ENCODE measurements at regions not wholly inside any gene's neighbourhood (a gene's known extent, or its start where the extent isn't known, plus 50 kb on each side); places are given as distances from the start of the nearest gene placed in this dataset.

- no peak for DNase-seq
Measured at GRCh38 chr15:79230766-79231165, 51.8 kb upstream of the ANKRD34C start.

GRCh38 chr15:79222808-79223207 lies 59.7 kb upstream of the ANKRD34C start:
- DNase-seq: no peak

GRCh38 chr15:79221696-79222095 lies 60.8 kb upstream of the ANKRD34C start:
- DNase-seq: peak; percentile 3

GRCh38 chr15:79219393-79220056 lies 63.0 kb upstream of the ANKRD34C start:
- no peak for DNase-seq

GRCh38 chr15:79218588-79219200 lies 63.8 kb upstream of the ANKRD34C start:
- no peak for DNase-seq

- DNase-seq: no peak
Measured at GRCh38 chr15:79213650-79214049, 68.9 kb upstream of the ANKRD34C start.

- no peak for DNase-seq
Measured at GRCh38 chr15:79212589-79213157, 69.8 kb upstream of the ANKRD34C start.

- DNase-seq: no peak
Measured at GRCh38 chr15:79211481-79211880, 71.0 kb upstream of the ANKRD34C start.

GRCh38 chr15:79209690-79210089 lies 72.8 kb upstream of the ANKRD34C start:
- DNase-seq: no peak

- no peak for DNase-seq
Measured at GRCh38 chr15:79209116-79209515, 73.4 kb upstream of the ANKRD34C start.

GRCh38 chr15:79208179-79208578 lies 74.3 kb upstream of the ANKRD34C start:
- DNase-seq: no peak

GRCh38 chr15:79206940-79207339 lies 75.6 kb upstream of the ANKRD34C start:
- no peak for DNase-seq

GRCh38 chr15:79204886-79205675 lies 77.4 kb upstream of the ANKRD34C start:
- no peak for DNase-seq

- no peak for DNase-seq
Measured at GRCh38 chr15:79198461-79198860, 84.1 kb upstream of the ANKRD34C start.

- DNase-seq: no peak
Measured at GRCh38 chr15:79197285-79197684, 85.2 kb upstream of the ANKRD34C start.

GRCh38 chr15:79195802-79196201 lies 86.7 kb upstream of the ANKRD34C start:
- DNase-seq: no peak

- no peak for DNase-seq
Measured at GRCh38 chr15:79195239-79195638, 87.3 kb upstream of the ANKRD34C start.

- no peak for DNase-seq
Measured at GRCh38 chr15:79194386-79194785, 88.1 kb upstream of the ANKRD34C start.

GRCh38 chr15:79193549-79193948 lies 89.0 kb upstream of the ANKRD34C start:
- no peak for DNase-seq

GRCh38 chr15:79193103-79193502 lies 89.4 kb upstream of the ANKRD34C start:
- DNase-seq: no peak

- peak; percentile 48 for DNase-seq
Measured at GRCh38 chr15:79192462-79193036, 90.0 kb upstream of the ANKRD34C start.

GRCh38 chr15:79190093-79190492 lies 92.4 kb upstream of the ANKRD34C start:
- DNase-seq: no peak

- no peak for DNase-seq
Measured at GRCh38 chr15:79186616-79187015, 95.9 kb upstream of the ANKRD34C start.
